ENCODE measurements at regions not wholly inside any gene's neighbourhood (a gene's known extent, or its start where the extent isn't known, plus 50 kb on each side); places are given as distances from the start of the nearest gene placed in this dataset.
"Not testable (repeated sequence)": the region's sequence is repeated elsewhere in the genome, so short reads cannot be mapped to it uniquely, and the experiment has no call there.

GRCh38 chr13:44732503-44733098 lies 156.5 kb upstream of the TSC22D1 start:
- in situ Hi-C loops (cut with MboI; ENCODE audit: low pct_unique_long_range_greater_than_20kb, low sequenced_read_pairs), result no loop called here
- no peak for DNase-seq

- in situ Hi-C loops (cut with MboI; ENCODE audit: low pct_unique_long_range_greater_than_20kb, low sequenced_read_pairs), result no loop called here
- no peak for DNase-seq
Observed at GRCh38 chr13:44730851-44731250, 154.7 kb upstream of the TSC22D1 start.

- no peak for DNase-seq
Observed at GRCh38 chr13:44730099-44730498, 154.0 kb upstream of the TSC22D1 start.

DNA sequence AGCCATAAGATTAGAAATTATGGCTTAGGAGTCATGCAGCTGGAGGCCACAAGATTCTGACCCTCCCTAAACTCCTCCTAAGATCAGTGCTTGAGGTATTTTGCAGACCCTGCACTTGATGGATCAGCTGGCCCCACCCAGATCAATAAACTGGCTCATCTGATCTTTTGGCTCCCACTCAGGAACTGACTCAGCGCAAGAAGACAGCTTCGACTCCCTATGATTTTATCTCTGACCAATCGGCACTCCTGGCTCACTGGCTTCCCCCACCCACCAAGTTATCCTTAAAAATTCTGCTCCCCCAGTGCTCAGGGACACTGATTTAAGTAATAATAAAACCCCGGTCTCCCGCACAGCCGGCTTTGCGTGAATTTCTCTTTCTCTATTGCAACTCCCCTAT lies 151.5 kb upstream of the TSC22D1 start:
- in situ Hi-C loops (cut with MboI; ENCODE audit: low pct_unique_long_range_greater_than_20kb, low sequenced_read_pairs); DNase-seq: not testable (repeated sequence)

More at GRCh38 chr13:44730099-44730498, 154.0 kb upstream of the TSC22D1 start:
- in situ Hi-C loops (cut with MboI; ENCODE audit: low pct_unique_long_range_greater_than_20kb, low sequenced_read_pairs), result no loop called here

GRCh38 chr13:44726778-44727177 lies 150.6 kb upstream of the TSC22D1 start:
- DNase-seq, result no peak

GRCh38 chr13:44726214-44726613 lies 150.1 kb upstream of the TSC22D1 start:
- in situ Hi-C loops (cut with MboI; ENCODE audit: low pct_unique_long_range_greater_than_20kb, low sequenced_read_pairs), result no loop called here
- no peak for DNase-seq

More at GRCh38 chr13:44726778-44727177, 150.6 kb upstream of the TSC22D1 start:
- in situ Hi-C loops (cut with MboI; ENCODE audit: low pct_unique_long_range_greater_than_20kb, low sequenced_read_pairs), result no loop called here

- in situ Hi-C loops (cut with MboI; ENCODE audit: low pct_unique_long_range_greater_than_20kb, low sequenced_read_pairs), result no loop called here
- DNase-seq, result no peak
Observed at GRCh38 chr13:44719857-44720671, 143.9 kb upstream of the TSC22D1 start.

DNA sequence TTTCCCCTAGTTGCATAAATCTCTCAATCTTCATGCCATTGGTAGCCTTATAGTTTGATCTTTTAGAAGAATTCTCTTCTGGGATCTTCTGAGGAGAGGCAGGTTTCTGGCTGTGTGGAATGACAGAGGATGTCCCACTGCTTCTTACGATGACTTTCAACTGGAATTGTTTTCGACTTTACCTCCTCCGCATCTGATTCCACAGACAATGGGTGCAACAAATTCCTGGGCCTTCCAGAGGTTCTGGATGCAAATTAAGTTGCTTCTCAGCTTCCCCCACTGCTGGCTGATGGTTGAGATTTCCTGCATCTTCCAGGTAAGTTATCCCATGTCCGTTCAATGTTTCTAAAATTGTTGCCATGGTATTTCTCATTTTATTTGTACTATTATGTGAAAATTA lies 142.3 kb upstream of the TSC22D1 start:
- in situ Hi-C loops (cut with MboI; ENCODE audit: low pct_unique_long_range_greater_than_20kb, low sequenced_read_pairs), result no loop called here
- DNase-seq, result no peak

DNA sequence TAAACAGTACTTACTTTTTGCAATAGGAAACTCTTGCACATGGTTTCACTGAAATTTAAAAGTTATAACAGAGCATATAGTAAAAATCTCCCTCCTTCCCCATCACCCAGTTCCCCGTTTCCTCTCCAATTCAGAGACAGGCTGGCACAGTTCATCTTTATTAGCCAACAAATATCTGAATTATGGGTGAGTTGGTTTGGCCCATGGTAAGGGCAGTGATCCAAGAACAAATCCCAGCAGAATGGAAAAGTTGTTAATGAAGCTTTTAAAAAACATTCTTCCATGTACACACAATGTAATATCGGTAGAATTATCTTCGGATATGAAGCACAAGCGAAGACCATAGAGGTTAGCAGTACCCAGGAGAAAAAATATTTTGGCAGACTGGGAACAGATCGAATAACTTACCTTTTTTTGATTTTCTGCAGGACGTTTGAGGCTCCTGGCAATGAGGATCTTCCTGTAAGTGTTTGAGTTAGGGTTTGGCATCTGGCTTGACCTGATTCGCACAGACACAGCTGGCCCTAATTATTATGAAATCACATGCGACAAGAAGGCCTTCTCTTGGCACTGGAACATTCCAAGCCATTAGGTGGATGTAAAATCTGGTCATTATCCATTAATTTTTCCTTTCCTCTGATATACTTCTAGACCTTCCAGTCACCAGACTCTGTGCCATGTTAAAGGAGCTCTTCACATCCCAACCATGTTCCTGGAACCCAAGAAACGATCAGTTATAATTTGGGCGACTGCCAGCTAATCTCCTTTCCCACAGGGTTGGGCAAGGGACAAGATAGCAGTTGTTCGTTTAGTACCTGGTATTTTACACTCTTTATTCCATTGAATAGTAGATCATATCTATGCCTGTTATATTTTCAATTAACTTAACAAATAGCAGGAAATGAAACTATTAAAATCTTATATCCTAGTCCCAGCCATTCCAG lies 139.4 kb upstream of the TSC22D1 start:
- in situ Hi-C loops (cut with MboI; ENCODE audit: low pct_unique_long_range_greater_than_20kb, low sequenced_read_pairs), result no loop called here
- no peak for DNase-seq

DNA sequence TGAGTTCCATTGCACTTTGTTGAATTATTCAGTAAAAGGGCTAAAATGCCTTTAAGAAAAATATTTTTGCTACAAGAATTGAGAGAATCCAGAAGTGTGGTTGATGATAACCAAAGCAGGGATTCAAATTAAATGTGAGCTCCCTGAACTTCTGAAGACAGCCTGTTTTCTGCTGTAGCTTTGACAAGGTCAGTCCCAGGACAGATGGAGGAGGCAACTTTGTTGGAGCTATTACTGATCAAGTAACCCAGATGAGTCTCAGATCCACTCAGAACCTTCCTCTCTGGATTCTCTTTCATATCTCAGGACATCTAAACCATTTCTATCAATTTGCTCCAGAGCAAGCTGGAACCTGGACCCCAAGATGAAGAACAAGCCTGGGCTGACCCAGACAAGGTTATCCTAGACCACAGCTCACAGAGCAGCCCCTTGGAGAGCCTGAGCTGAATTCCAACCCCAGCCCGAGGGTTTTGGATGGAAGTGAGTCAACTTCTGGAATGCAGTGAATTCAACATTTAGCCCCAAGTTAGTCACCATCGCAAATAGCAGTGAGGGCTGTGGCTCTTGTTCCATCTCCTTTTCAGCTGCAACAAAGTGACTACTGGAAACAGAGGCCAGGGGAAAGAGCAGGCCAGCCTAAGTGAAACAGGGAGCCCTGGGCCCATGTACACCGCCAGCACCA lies 137.8 kb upstream of the TSC22D1 start:
- in situ Hi-C loops (cut with MboI; ENCODE audit: low pct_unique_long_range_greater_than_20kb, low sequenced_read_pairs), result no loop called here
- no peak for DNase-seq

GRCh38 chr13:44711706-44712105 lies 135.6 kb upstream of the TSC22D1 start:
- in situ Hi-C loops (cut with MboI; ENCODE audit: low pct_unique_long_range_greater_than_20kb, low sequenced_read_pairs), result no loop called here
- DNase-seq, result no peak

DNA sequence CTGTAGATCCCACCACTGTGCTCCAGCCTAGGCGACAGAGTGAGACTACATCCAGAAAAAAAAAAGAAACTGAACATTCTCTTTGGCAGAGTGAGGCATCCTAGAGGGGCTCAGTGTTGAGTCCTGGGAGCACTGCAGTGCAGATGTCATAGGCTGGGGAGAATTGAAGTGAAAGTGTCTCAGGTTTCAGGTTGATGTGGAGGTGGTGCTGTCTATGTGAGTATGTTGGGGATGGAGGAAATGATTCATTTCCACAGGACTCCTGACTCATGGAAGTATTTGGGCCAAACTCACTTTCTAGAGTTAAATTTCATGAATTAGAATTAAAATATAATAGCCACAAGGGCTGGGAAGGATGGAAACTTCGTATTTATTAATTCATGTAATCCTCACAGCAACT lies 134.4 kb upstream of the TSC22D1 start:
- in situ Hi-C loops (cut with MboI; ENCODE audit: low pct_unique_long_range_greater_than_20kb, low sequenced_read_pairs), result no loop called here
- DNase-seq, result no peak

DNA sequence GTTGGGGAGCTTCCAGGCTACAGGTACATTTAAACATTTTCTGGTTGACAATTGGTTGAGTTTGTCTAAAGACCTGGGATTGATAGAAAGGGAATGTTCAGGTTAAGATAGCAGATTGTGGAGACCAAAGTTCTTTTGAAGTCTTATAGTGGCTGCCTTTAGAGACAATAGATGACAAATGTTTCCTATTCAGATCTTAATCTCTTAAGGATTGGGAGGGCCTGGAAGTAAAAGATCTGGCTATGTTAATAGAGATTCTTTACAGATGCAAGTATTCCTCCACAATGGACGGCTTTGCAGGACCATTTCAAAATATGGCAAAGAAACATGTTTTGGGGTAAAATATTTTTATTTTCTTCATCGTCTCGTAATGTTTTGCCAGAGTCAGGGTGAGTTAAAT lies 128.7 kb upstream of the TSC22D1 start:
- in situ Hi-C loops (cut with MboI; ENCODE audit: low pct_unique_long_range_greater_than_20kb, low sequenced_read_pairs); DNase-seq: not testable (repeated sequence)

DNA sequence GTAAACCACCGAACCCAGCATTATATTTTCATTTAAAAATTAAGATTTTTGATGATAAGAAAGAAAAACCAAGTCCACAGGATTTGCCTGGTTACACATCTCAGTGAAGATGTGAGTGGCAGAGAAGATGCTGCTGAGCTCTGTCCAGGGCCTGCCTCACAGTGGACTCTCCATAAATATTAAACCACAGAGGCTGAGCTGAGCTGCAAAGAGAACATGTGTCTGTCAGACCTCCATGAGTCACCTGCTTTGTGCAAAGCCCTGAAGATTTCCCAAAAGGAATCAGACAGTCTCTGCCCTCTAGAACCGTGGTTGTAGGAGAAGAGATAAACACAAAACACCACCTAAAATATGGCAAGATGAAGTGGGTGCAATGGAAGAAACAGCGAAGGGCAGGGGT lies 127.2 kb upstream of the TSC22D1 start:
- in situ Hi-C loops (cut with MboI; ENCODE audit: low pct_unique_long_range_greater_than_20kb, low sequenced_read_pairs), result no loop called here
- DNase-seq, result no peak

- no peak for DNase-seq
- in situ Hi-C loops (cut with MboI; ENCODE audit: low pct_unique_long_range_greater_than_20kb, low sequenced_read_pairs), result no loop called here
Observed at GRCh38 chr13:44698066-44698465, 121.9 kb upstream of the TSC22D1 start.

DNA sequence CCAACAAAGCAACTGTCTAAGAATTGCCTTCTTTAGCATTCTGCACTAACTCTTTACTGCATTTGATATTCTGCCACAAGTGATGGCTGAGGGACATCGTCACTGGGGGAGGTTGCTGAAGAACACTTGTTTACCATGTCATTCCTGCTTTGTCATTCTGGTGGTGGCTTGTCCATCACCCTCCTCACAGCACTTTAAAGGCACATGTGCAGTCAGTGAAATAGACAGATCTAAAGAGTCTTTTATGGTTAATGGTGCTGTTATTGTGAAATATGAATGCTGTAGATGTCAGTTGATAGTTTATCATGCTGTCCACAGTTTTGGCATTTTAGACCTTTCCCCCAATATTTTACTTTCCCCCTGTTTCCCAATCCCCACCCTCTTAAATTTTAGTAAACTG lies 120.9 kb upstream of the TSC22D1 start:
- no peak for DNase-seq
- in situ Hi-C loops (cut with MboI; ENCODE audit: low pct_unique_long_range_greater_than_20kb, low sequenced_read_pairs), result no loop called here

GRCh38 chr13:44695520-44695919 lies 119.4 kb upstream of the TSC22D1 start:
- DNase-seq, result no peak
- in situ Hi-C loops (cut with MboI; ENCODE audit: low pct_unique_long_range_greater_than_20kb, low sequenced_read_pairs), result no loop called here

GRCh38 chr13:44694842-44695241 lies 118.7 kb upstream of the TSC22D1 start:
- DNase-seq, result no peak
- in situ Hi-C loops (cut with MboI; ENCODE audit: low pct_unique_long_range_greater_than_20kb, low sequenced_read_pairs), result no loop called here

- no peak for DNase-seq
- in situ Hi-C loops (cut with MboI; ENCODE audit: low pct_unique_long_range_greater_than_20kb, low sequenced_read_pairs), result no loop called here
Observed at GRCh38 chr13:44694291-44694690, 118.2 kb upstream of the TSC22D1 start.
